CD4-positive, alpha-beta T cell treated with Interleukin-2 at 100 ng/mL for 4 hours (primary cell): ENCODE measurements at regions not wholly inside any gene's neighbourhood (a gene's known extent, or its start where the extent isn't known, plus 50 kb on each side); places are given as distances from the start of the nearest gene placed in this dataset.
"Not testable (repeated sequence)": the region's sequence is repeated elsewhere in the genome, so short reads cannot be mapped to it uniquely, and the experiment has no call there.

Source experiments
- DNase-seq: peaks from one replicate; pipeline ENCODE4 v3.0.0-alpha.2; 2020; ENCODE audit warnings: low spot score

DNA sequence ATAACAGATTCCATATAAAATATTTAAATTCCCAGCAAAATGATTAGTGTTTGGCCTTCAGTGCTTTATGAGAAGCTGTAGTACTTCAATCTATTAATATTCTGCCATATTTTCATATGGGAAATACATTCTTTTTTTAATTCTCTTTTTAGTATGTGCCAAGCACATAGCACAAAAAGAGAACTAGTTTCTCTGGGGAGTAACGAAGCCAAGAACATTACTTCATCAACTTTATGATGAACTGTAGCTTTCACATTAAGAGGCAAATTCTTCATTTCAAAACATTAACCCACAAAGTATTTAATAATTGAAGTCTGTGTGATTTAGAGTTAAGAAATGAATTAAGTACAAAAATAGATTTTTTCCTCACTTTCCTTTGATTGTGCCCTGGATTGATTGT, 281.0 kb upstream of the EYS start:
- no peak for DNase-seq

GRCh38 chr6:65984089-65984488, 277.1 kb upstream of the EYS start:
- DNase-seq, result no peak

DNA sequence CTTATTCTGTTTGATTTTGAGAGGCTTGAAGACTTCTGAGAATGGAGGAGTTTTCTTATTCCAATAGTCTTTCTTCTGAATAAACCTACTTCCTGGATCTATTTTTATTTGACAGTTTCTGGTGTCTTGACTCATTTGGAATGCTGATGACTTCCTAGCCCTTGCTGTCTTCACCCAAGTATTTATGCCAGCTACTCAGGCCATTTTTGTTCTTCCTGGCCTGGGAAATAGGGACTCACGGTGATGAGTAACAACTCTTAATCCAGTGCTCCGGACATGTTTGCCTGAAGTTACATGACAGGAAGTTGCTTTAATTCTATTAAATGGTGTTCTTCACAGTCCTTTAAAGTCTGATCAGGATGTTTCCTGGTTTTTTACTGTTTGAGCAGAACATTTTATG, 272.1 kb upstream of the EYS start:
- DNase-seq, result no peak

DNA sequence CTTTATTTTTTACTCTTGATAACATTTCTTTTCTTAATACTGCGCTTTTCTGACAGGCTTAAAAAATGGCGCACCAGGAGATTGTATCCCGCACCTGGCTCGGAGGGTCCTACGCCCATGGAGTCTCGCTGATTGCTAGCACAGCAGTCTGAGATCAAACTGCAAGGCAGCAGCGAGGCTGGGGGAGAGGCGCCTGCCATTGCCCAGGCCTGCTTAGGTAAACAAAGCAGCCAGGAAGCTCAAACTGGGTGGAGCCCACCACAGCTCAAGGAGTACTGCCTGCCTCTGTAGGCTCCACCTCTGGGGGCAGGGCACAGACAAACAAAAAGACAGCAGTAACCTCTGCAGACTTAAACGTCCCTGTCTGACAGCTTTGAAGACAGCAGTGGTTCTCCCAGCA, 264.2 kb upstream of the EYS start:
- DNase-seq, result not testable (repeated sequence)

- DNase-seq, result no peak
These were observed 257.2 kb upstream of the EYS start for GRCh38 chr6:65964261-65964660.

- DNase-seq, result no peak
These were observed 248.0 kb upstream of the EYS start for GRCh38 chr6:65955034-65955433.

- no peak for DNase-seq
These were observed 241.0 kb upstream of the EYS start for GRCh38 chr6:65948062-65948461.

DNA sequence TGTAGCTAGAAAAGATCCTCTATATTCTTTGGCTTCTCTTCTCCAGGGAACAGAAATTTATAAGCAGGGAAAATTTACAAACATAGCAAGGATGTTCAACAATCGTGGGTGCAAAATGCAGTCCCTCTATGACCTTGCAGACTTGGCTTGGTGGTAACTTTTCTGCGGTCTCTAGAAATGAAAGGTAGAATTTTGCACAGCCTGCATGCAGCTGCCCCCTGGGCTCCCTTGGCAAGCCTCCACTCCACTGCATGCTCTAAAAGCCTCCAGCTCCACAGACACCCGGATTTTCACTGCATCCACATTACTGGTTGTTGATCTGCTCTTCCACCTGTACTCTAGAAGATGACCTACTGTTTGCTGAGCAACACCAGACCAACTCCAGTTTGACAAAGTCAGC, 236.5 kb upstream of the EYS start:
- no peak for DNase-seq

DNA sequence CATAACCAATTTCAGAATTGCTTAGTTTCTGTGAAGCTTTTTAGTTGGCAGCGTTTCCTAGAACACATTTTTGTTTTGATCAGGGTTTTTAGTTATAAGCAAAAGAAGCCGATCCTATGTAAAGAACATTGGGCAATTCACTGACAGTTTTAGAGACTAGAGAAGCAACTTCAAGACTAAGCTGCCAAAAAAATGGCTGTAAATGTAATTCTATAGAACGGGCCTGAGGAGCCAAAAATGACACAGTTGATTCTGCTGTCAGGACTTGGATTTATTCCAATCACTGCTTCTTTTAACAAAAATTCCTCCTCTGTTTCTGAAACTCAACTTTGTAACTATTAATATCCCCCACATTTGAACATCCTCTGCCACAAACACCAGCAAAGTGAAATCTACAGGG, 236.0 kb upstream of the EYS start:
- no peak for DNase-seq

DNA sequence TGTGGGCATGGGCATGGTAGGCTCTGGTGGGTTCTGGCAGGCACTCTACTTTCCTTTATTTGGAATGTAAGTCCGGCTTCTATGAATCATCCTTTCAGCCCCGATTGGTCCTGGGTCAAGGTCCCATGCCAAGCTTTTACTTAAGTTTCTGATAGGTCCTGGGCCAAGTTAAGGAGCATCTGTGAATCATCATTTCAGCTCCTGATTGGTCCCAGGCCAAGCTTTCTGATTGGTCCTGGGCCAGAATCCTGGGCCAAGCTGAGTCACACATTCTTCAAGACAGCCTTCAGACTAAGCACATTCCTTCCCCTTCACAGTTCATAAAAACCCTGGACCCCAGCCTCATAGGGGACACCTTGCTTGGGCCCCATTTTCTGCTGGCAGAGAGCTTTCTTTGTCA, 231.0 kb upstream of the EYS start:
- DNase-seq, result no peak

- DNase-seq, result no peak
These were observed 228.4 kb upstream of the EYS start for GRCh38 chr6:65935412-65935811.

- no peak for DNase-seq
These were observed 226.4 kb upstream of the EYS start for GRCh38 chr6:65933390-65933789.

GRCh38 chr6:65927141-65927540, 220.1 kb upstream of the EYS start:
- DNase-seq, result no peak

- no peak for DNase-seq
These were observed 217.4 kb upstream of the EYS start for GRCh38 chr6:65924411-65924810.

GRCh38 chr6:65922049-65922448, 215.0 kb upstream of the EYS start:
- no peak for DNase-seq

- DNase-seq, result no peak
These were observed 201.0 kb upstream of the EYS start for GRCh38 chr6:65908065-65908464.

DNA sequence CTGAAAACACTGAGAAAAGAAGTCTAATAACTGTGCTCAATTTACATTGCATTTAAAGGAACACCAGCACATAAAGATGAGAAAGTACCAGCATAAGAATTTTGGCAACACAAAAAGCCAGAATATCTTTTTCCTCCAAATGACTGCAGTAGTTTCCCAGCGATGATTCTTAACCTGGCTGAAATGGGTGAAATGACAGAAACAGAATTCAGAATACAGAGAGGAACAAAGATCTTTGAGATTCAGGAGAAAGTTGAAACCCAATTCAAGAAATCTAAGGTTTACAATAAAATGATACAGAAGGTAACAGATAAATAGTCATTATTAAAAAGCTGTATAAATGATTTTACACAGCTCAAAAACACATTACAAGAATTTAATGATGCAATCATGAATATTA, 197.0 kb upstream of the EYS start:
- no peak for DNase-seq

- DNase-seq, result no peak
These were observed 193.9 kb upstream of the EYS start for GRCh38 chr6:65900928-65901327.

DNA sequence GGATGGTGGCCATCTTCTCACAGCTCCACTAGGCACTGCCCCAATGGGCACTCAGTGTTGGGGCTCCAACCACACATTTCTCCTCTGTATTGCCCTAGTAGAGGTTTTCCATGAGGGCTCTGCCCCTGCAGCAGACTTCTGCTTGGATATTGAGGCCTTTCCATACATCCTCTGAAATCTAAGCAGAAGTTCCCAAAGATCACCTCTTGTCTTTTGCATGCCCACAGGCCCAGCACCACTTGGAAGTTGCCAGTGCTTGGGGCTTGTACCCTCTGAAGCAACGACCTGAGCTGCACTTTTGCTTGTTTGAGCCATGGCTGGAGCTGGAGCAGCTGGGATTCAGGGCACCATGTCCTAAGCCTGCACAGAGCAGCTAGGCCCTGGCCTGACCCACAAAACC, 189.1 kb upstream of the EYS start:
- DNase-seq, result no peak

- DNase-seq, result no peak
These were observed 169.6 kb upstream of the EYS start for GRCh38 chr6:65876668-65877067.

- no peak for DNase-seq
These were observed 145.4 kb upstream of the EYS start for GRCh38 chr6:65852369-65852852.

GRCh38 chr6:65830151-65830550, 123.1 kb upstream of the EYS start:
- DNase-seq, result no peak

GRCh38 chr6:65819152-65819551, 112.1 kb upstream of the EYS start:
- DNase-seq, result no peak

DNA sequence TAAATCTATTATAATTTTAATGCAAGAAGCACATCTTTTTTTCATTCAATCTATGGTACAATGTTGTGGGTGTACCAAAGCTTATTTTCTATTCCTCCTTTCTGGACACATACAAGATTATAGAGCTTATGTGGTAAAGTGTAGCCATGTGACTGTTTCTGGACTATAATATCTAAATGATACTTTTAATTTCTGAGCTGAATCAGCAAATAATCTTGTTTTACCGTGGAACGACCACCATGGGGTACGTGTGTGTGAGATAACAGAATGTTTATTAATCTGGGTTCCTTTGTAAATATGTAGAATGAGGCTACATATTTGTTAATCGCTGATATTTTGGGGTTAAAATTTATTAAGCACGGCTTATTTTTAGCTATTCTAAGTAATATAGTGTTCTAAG, 111.5 kb upstream of the EYS start:
- DNase-seq, result no peak

GRCh38 chr6:65816991-65817390, 110.0 kb upstream of the EYS start:
- DNase-seq, result no peak
